Left cardiac atrium (tissue), 4 donors: ENCODE measurements at regions not wholly inside any gene's neighbourhood (a gene's known extent, or its start where the extent isn't known, plus 50 kb on each side); places are given as distances from the start of the nearest gene placed in this dataset.
"Not testable (repeated sequence)": the region's sequence is repeated elsewhere in the genome, so short reads cannot be mapped to it uniquely, and the experiment has no call there.

Experiments
- ATAC-seq, 2 donors: fragments of 200-7000 bp; cut with Tn5 transposase; one replicate each; pipeline ENCODE4 v1.9.1; 2020; ENCODE audit warnings: mild to moderate bottlenecking in 2 of 2, moderate library complexity in 2 of 2
- DNase-seq: peaks from one replicate; pipeline ENCODE4 v3.0.0-alpha.2; 2020
- intact Hi-C, 2 donors: fragments of 100-400 bp; cut with DNase I; formaldehyde crosslinking; loops; one replicate each; pipeline versions ENCODE4 v1.14.1 to v1.15.1; 2022 to 2023
- donor health status: DM: no; HTN: yes; CAD: no.
- donor health status: DM: no; HTN: yes; CAD: no; lungs with severe emphysema.
- donor health status: DM: yes; HTN: yes; CAD: no.
- donor health status: Dilated cardiomyopathy.

DNA sequence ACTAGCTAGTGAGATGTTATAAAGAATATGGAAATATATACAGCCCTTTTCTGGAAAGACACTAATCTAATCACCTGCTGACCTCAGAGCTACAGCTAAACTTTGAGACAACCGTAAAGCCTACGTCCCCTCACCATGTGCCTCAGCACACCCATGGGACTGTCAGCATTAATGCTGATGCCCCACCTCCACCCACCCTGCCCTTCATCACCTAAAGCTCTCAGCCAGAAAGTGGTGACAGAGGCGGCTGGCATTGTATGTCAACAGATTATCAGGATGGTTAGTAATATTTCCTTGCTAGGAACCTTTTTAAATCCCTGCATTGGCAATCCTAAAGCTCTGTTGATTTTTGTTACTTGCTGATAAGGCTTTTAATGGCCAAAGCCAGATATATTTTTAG is 1177.9 kb downstream of the DIAPH3 start:
- DNase-seq = no peak
- ATAC-seq = peak in 1 of 2 donors; percentile 51
- intact Hi-C loops = no loop called here

DNA sequence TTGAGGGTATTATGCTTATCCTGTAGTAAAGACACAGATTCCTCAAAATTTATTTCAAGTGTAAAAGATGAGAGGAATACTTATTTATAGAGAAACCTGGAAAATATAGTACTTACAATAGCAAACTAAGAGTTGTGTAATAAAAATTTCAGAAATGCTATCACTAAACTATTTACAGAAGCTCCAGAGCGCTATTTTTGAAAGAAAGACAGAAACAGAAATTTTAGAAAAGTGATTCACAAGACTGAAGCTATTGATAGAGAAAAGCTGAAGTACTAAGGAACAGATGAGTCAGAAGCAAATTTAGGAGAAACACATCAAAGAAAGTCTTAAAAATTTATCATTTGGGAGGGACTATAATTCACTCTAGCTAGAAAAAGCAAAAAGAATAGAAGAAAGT is 1174.2 kb downstream of the DIAPH3 start:
- ATAC-seq (peak in 1 of 2 donors; percentile 30), DNase-seq (no peak)
- intact Hi-C loops = no loop called here

DNA sequence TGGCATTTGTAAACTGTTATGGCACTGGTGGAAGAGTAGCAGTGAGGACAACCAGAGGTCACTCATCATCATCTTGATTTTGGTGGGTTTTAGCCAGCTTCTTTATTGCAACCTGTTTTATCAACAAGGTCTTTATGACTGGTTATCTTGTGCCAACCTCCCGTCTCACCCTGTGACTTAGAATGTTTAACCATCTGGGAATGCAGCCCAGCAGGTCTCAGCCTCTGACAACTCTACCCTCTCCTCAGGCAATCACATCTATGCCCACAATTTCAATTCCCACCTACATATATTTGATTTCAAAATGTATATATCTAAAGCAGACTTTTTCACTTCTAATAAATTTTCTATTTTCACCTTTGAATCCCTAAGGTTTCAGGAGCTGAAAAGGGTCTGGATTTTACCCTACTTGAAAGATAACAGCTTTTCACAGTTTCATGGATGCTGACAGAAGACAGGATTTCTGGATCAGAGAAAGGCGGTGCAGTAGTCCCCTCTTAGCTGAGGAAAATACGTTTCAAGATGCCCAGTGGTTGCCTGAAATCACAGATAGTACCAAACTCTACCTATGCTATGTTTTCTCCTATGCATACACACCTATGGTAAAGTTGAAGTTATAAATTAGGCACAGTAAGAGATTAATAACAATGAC is 1171.8 kb downstream of the DIAPH3 start:
- ATAC-seq = no peak
- DNase-seq = no peak
- intact Hi-C loops = loop anchor here in 1 of 2 donors (10.0 kb wide), 1 partner anchor 1367 kb away; no protein-coding TSS in a partner anchor

DNA sequence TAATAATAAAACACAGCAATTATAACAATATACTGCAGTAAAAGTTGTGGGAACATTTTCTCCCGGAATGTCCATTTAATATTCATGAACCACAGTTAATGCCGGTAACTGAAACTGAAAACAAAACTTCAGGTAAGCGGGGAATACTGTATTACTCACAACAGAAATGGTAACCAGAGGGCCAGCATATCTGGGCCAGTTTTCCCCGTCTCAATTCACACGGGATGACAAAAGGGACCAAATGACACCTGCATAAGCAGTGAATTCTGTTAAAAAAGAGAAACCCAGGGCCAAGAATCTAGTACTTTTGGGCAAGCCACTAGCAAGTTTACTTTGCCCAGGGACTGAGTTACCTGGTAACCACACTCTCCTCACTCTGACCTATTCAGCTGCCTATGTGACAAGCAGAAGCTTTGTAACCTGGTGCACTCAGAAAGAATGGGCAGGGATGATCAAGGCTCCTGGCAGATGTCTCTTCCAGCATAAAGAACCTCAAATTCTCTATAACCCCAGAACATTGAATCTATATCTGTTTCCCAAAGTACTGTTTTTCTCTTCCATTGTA is 1171.2 kb downstream of the DIAPH3 start:
- ATAC-seq (no peak), DNase-seq (no peak)
- intact Hi-C loops = loop anchor here in 1 of 2 donors (10.0 kb wide), 1 partner anchor 1368 kb away; no protein-coding TSS in a partner anchor

DNA sequence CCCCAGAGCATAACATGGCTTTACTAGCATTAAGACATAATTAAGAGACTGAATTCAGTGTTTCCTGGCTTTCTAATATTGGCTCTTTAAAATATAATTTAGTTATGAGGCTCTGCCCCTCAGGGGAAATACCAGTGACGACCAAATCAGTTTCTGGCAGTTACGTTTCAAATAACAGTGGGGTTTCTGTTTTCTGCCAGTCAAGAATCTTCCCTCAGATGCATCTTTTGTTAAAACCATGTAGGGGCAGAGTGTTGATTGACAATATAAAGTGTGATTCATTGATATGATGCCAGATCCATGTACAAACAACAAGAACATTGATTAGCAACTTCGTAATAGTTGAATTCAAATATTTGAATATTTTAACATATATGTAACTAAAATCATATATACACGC is 1169.7 kb downstream of the DIAPH3 start:
- intact Hi-C loops = loop anchor here in 1 of 2 donors (10.0 kb wide), 1 partner anchor 1369 kb away; no protein-coding TSS in a partner anchor
- DNase-seq (no peak), ATAC-seq (no peak)

DNA sequence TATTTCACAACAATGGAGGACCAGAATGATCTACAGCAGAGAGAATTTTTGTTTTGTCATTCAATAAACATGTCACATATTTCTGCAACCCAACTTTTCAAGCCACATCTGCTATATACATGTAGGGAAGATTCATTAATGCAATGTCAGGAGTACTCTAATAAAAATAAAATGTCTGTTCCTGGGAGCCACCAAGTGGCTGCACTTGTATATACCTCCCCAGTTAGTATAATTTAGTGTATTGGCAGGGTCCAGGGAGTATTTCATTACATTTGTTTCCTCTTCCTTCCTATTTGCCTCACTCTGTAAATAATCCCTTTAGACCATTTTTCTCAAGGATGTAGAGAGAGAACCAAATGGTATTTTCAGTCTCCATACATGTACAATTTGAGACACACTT is 1169.0 kb downstream of the DIAPH3 start:
- intact Hi-C loops = loop anchor here in 1 of 2 donors (10.0 kb wide), 1 partner anchor 1370 kb away; no protein-coding TSS in a partner anchor
- DNase-seq (no peak), ATAC-seq (no peak)

DNA sequence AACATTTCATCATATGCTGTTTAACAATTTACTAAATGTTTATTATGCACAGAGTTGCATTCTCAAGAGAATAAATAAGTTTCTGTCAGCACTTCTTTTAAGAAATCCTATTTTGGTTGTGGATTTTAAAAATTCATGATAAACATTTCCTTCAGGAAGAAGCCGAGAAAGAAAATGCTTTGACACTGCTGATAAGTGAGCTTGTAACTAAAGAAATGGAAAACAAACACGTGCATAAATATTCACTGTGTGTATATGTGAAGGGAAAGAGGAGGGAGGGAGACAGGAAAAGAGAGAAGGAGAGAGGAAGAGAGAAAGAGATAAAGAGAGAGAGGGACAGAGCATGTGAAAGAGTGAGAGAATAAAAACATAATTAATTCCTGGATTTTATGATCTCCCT is 1165.0 kb downstream of the DIAPH3 start:
- ATAC-seq (no peak), DNase-seq (no peak)
- intact Hi-C loops = loop anchor here in 1 of 2 donors (10.0 kb wide), 1 partner anchor 1374 kb away; no protein-coding TSS in a partner anchor

DNA sequence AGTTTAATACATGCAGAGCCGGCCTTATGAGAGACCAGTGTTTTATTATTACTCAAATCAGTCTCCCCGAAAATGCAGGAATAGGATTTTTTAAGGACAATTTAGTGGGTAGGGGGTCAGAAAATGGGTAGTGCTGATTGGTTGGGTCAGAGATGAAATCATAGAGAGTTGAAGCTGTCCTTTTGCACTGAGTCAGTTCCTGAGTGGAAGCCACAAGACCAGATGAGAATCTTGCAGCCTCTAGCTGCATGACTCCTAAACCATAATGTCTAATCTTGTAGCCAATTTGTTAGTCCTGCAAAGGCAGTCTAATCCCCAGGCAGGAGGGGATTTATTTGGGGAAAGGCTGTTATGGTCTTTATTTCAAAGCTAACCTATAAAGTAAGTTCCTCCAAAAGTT is 1163.9 kb downstream of the DIAPH3 start:
- ATAC-seq (no peak), DNase-seq (no peak)
- intact Hi-C loops = loop anchor here in 1 of 2 donors (10.0 kb wide), 1 partner anchor 1375 kb away; no protein-coding TSS in a partner anchor

DNA sequence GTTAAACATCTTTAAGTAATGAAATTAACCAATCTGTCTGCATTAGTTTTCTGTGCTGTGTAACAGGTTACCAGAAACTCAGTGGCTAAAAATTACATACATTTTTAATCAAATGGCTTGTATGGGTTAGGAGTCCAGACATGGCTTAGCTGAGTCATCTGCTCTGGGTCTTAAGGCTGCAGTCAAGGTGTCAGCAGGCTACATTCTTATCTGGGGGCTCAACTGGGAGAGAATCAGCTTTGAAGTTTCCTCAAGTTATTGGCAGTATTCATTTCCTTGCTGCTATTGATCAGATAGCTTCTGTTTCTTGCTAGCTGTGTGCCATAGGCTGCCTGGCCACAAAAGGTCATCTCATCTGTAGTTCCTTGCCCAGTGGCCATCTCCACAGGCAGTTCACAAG is 1163.0 kb downstream of the DIAPH3 start:
- intact Hi-C loops = no loop called here
- no peak for DNase-seq
- no peak for ATAC-seq

DNA sequence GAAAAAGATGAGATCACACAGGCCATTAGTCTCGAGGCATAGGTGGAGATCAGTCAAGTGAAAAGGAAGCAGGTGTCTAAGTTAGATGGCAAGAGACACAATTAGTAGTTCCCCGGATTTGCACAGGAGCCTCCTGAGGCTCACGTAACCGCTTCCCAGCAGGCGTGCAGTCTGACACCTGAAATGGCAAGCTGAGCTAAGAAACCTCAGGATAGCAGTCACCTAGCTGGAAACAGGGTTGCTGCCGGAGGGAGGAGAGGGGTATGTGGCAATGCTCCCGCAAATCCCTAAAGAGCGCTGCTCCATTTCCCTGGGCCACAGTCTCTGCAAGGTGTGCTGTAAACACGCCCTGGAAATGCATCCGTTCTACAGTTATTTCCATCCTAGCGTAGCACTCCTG is 1151.0 kb downstream of the DIAPH3 start:
- no peak for DNase-seq
- ATAC-seq = no peak
- intact Hi-C loops = no loop called here

DNA sequence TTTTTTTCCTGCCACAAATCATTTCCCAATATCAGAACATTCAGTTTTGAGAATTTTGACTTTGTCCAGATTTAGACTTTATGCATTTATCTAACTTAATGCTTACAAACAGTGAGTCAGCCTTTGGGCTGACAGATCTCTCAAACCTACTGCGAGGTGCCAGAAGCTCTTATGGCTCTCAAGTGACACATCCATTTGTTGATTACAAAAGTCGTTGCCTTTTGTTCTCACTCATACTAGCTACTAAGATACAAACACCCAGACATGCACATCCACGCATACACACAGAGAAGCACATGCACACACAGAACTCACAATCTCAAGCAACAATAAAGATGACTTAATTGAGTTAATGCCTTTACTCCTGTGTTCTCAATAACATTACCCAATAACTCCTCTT is 1147.5 kb downstream of the DIAPH3 start:
- peak; percentile 84 to 85 for ATAC-seq
- DNase-seq = no peak
- intact Hi-C loops = no loop called here

DNA sequence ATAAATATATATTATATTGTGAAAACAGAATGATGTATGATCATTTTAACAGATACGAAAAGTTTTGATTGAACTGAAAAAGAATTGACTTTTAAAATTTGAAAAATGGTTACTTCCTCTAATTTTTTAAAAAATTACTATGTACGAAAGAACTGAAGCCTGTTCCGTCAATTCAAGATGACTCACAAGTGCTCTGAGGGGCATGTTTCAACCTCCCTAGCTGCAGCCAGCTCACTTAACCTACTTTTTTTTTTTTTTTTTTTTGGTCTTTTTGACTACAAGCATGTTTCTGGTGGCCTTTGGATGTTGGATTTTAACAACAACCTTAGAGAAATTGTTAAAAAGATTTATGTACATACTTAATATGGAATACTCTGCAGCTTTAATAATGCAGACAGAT is 1139.3 kb downstream of the DIAPH3 start:
- intact Hi-C loops = no loop called here
- ATAC-seq (no peak), DNase-seq (no peak)

DNA sequence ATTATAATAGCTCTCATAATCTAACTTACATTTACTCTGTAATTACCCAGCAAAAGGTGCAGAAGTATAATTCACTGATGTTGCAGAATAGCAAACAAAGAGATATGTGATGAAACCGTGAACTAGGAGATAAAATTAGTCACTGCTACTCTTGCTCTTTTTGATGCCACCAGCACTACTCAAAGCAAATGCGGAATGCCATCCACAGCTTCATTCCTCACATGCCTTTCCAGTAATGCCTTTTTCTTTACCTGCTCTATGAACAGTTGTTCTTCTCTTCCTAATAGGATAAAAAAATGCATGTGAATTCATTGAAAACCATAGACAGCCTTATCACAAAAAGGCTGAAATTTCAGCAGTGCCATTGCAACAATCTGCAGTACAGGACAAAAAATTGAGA is 1129.5 kb downstream of the DIAPH3 start:
- DNase-seq = no peak
- intact Hi-C loops = no loop called here
- no peak for ATAC-seq

DNA sequence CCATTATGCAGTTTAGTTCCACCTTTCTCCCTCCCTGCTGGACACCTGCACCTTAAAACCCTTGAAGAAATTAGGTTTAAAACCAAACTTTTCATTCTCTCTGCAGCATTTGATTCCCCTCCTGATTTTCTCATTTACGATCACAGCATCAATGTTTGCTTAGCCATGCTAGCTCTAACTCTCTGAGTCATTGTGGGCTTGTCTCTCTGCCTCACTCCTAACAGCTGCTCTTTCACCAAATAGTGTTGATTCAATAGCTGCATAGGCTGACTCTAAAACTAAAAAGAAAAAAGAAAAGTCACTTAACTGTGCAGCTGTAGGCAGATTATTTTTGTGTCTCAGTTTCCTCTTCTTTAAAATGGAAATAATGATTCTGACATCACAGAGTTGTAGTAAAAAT is 1124.9 kb downstream of the DIAPH3 start:
- intact Hi-C loops = no loop called here
- DNase-seq (no peak), ATAC-seq (no peak)

DNA sequence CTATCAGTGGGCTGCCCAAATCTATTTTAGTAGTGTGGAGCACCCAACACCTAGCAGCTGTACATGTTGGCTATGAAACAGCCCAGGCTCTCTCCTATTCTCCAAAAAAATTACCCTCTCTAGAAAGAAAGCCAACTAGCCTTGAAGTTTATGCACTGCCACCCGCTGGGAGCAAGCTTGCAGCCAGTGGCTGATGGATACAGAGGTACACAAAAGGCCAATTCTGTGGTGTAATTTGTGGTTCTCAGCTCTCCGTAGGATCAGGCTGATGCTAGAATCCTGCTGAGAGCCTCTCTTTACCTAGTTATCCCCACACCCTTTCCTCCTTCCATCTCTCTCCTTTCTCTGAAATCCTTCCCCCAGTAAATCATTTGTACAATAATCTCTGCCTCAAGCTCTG is 1120.7 kb downstream of the DIAPH3 start:
- intact Hi-C loops = no loop called here
- ATAC-seq = no peak

DNA sequence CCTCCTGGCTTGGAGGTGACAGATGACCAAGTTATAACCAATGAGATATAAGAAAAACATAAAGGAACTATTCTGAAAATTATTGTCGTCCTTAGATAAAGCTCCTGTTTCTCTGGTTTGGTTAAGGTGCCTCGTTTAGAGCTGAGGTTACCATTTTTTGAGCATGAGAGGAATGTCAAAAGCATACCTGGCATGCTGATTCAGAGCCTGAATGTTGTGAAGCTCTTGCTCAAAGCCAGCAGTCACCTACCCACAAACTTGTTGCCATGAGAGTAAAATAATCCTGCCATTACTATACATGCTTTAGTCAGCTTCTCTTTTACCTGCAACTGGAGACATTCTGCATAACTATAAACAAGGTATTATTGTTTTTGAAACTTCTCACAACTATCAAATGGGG is 1116.2 kb downstream of the DIAPH3 start:
- ATAC-seq = no peak
- no peak for DNase-seq
- intact Hi-C loops = no loop called here

More for the DNA sequence above, 1120.7 kb downstream of the DIAPH3 start:
- no peak for DNase-seq

DNA sequence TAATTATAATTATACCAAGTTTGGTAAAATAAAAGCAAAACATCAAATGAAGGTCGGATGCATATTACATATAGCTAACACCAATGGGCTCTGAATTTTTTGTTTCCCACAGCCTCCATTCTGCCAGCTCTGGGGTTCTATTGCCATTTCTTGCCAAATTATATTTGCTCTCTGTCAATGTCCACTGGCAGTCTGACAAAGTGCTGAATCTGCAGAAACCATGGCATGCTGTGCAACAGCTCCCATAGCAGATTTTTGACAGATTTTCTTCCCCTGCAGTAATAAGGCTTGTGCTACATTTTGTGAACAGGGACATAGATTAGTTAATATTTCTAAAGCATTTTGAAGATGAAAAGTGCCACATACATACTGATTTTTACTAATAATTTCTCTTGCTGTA is 1102.1 kb downstream of the DIAPH3 start:
- no peak for ATAC-seq
- intact Hi-C loops = no loop called here
- no peak for DNase-seq

DNA sequence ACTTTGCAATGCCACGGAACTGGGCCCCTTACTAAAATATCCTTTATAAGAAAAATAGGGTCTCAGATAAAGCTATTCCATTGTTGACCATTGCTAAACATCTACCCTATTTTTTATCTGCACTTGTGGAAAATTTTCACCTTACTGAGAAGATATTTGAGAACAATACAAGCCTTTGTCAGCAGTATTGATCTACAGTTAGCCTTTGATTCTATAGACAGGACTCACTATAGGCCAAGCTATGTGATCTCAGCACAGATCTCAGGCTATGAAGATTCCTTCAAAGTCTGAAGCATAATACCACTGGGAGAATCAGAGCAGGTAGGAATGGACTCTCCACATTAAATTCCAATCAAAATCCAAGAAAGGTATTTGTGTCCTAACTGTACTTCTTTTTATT is 1099.7 kb downstream of the DIAPH3 start:
- no peak for ATAC-seq
- intact Hi-C loops = no loop called here
- no peak for DNase-seq

DNA sequence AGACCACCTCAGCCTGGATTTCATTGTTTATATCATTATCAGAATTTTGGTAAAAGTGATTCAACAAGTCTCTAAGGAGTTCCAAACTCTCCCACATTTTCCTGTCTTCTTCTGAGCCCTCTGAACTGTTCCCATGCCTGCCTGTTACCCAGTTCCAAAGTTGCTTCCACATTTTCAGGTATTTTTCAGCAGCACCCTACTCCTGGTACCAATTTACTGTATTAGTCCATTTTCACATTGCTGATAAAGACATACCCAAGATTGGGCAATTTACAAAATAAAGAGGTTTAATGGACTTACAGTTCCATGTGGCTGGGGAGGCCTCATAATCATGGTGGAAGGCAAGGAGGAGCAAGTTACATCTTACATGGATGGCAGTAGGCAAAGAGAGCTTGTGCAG is 1087.3 kb downstream of the DIAPH3 start:
- DNase-seq, ATAC-seq, intact Hi-C loops: not testable (repeated sequence)

DNA sequence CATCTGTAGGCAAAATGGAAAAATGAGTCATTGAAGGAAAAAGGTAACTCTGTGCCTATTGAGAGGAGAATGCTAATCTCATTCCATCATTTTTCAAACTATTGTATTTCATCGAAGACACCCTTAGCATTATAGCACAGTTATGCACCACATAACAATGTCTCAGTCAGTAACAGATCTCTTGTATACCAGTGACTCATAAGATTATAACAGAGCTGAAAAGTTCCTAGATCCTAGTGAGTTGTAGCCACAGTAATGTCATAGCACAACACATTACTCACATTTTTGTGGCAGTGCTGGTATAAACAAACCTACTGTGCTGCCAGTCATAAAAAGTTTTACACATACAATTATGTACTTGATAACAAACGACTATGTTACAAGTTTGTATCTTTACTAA is 1077.6 kb downstream of the DIAPH3 start:
- intact Hi-C loops = no loop called here
- DNase-seq (no peak), ATAC-seq (no peak)

DNA sequence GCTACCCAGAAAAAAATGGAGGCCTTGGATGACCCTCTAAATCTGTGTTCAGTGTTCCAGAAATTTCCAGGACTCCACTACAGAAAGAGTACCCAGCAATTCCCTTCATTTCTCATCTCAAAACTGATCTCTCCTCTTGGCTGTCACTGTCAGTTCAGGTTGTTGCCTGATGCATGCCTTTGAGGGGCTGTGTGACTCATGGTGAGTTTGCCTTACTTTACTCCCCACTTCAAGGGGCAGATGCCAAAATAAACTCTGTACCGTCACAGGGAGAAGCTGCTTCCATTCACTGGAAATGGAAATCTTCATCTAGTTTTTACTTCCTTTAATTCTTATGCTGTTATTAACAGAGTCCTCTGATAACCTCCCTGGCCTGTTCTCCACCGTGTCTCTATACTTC is 1075.0 kb downstream of the DIAPH3 start:
- intact Hi-C loops = no loop called here
- DNase-seq (no peak), ATAC-seq (peak in 1 of 2 donors; percentile 61)
